ENCODE measurements at regions not wholly inside any gene's neighbourhood (a gene's known extent, or its start where the extent isn't known, plus 50 kb on each side); places are given as distances from the start of the nearest gene placed in this dataset.

DNA sequence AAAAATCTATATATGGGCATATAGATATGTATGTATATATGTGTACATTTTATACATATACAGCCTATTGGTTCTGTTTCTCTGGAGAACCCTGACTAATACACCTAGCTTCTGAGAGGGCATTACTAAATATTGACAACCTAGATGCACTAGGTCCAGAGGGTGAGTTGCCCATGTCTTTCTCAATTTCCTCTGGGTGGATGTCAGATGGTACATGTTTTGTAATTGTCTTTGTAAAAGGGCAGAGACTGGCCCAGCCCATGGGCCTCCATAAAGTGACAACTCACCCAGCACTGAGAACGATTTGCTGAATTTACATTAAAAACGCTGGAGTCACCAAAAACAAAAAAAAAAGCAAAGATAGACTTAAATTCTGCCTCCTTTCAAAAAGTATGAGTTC is 198.5 kb upstream of the FAM241A start:
- no peaks in the 10 kb centered on the region for H4K20me1 ChIP-seq (ENCODE audit: insufficient read depth, low read length)
- H2AK9ac ChIP-seq (replicated peaks; ENCODE audit: low read depth, low read length, poor library complexity) = no peak overlapping the region
- DNase-seq = no peak
- H2BK15ac ChIP-seq (ENCODE audit: low read depth, low read length) = no peak overlapping the region
- H3K27ac ChIP-seq (ENCODE audit: insufficient read depth, low read length) = no peak overlapping the region
- H4K5ac ChIP-seq (ENCODE audit: low read depth, low read length) = no peak overlapping the region
- H4K91ac ChIP-seq (ENCODE audit: insufficient read depth, low read depth, low read length) = no peak overlapping the region
- no peak overlapping the region for H4K8ac ChIP-seq (ENCODE audit: low read depth in 2 of 2, low read length in 2 of 2)
- no peaks in the 10 kb centered on the region for H3K9me1 ChIP-seq (ENCODE audit: insufficient read depth, low read length)
- no peak overlapping the region for H3K9ac ChIP-seq (ENCODE audit: low read depth, low read length)
- in situ Hi-C loops (cut with MboI; ENCODE audit: low sequenced_read_pairs) = no loop called here
- H2AK5ac ChIP-seq (ENCODE audit: low read depth, low read length) = no peak overlapping the region
- no peaks in the 10 kb centered on the region for H3K9me3 ChIP-seq (ENCODE audit: control insufficient read depth, insufficient read depth, low read length)
- H3K79me1 ChIP-seq (ENCODE audit: low read depth in 1 of 2, low read length in 2 of 2) = no peaks in the 10 kb centered on the region
- H3K36me3 ChIP-seq (ENCODE audit: control insufficient read depth, insufficient read depth, low read length) = no peaks in the 10 kb centered on the region
- ChIA-PET POLR2A (ENCODE audit: unreplicated experiment) (no interaction called here), CTCF (no interaction called here)
- no peak overlapping the region for H2AFZ ChIP-seq (replicated peaks; ENCODE audit: low read length, poor library complexity)
- no peak overlapping the region for H3K18ac ChIP-seq (ENCODE audit: low read depth, low read length)
- H3K27me3 ChIP-seq (ENCODE audit: control insufficient read depth, insufficient read depth, low read length) = no peaks in the 10 kb centered on the region
- BruUV-seq (replicated peaks) = no TSS peak
- H3K4me3 ChIP-seq (ENCODE audit: insufficient read depth, low read depth, low read length) = no peak overlapping the region
- H3K14ac ChIP-seq (replicated peaks; ENCODE audit: low read depth, low read length) = no peak overlapping the region
- no peaks in the 10 kb centered on the region for H3K4me1 ChIP-seq (ENCODE audit: control insufficient read depth, insufficient read depth, low read length)
- dilution Hi-C loops (cut with HindIII; ENCODE audit: low sequenced_read_pairs, unreplicated experiment) = no loop called here
- H3K4me2 ChIP-seq (ENCODE audit: low read depth, low read length) = no peak overlapping the region
- TF ChIP-seq RCOR1 (IDR thresholded peaks at IDR 0.05; ENCODE audit: insufficient replicate concordance, low read length) = no peak
- no peak for TF ChIP-seq POLR2A (IDR thresholded peaks at IDR 0.05; ENCODE audit: low read depth, low read length)
- no peak for TF ChIP-seq MXI1 (IDR thresholded peaks at IDR 0.05; ENCODE audit: borderline replicate concordance, low read depth, low read length)
- TF ChIP-seq RFX5 (IDR thresholded peaks at IDR 0.05; ENCODE audit: low read depth, low read length) = no peak
- TF ChIP-seq MAZ (IDR thresholded peaks at IDR 0.05; ENCODE audit: borderline replicate concordance, low read depth, low read length) = no peak
- TF ChIP-seq, protein P1, sequence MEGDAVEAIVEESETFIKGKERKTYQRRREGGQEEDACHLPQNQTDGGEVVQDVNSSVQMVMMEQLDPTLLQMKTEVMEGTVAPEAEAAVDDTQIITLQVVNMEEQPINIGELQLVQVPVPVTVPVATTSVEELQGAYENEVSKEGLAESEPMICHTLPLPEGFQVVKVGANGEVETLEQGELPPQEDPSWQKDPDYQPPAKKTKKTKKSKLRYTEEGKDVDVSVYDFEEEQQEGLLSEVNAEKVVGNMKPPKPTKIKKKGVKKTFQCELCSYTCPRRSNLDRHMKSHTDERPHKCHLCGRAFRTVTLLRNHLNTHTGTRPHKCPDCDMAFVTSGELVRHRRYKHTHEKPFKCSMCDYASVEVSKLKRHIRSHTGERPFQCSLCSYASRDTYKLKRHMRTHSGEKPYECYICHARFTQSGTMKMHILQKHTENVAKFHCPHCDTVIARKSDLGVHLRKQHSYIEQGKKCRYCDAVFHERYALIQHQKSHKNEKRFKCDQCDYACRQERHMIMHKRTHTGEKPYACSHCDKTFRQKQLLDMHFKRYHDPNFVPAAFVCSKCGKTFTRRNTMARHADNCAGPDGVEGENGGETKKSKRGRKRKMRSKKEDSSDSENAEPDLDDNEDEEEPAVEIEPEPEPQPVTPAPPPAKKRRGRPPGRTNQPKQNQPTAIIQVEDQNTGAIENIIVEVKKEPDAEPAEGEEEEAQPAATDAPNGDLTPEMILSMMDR (conservative IDR thresholded peaks at IDR 0.05; ENCODE audit: low read depth, low read length) = no peak
- TF ChIP-seq RAD21 (IDR thresholded peaks at IDR 0.05; ENCODE audit: low read length) = no peak
- no peak for TF ChIP-seq FOS (IDR thresholded peaks at IDR 0.05; ENCODE audit: low read depth, low read length)
- no peak overlapping the region for H2BK5ac ChIP-seq (ENCODE audit: low read depth, low read length, poor library complexity, severe bottlenecking)
- no peak overlapping the region for H3K4ac ChIP-seq (ENCODE audit: low read depth, low read length)
- no peak for ATAC-seq (ENCODE audit: low read depth)
- no peak overlapping the region for H3K23ac ChIP-seq (ENCODE audit: low read depth, low read length)
- no CpG with 5 or more reads among the region's 2 CpGs for WGBS, 2 experiments (ENCODE audit: extremely low coverage in 2 of 2, insufficient read length in 1 of 2)
- no peak overlapping the region for H2BK20ac ChIP-seq (ENCODE audit: low read depth, low read length)
- H2BK120ac ChIP-seq (ENCODE audit: low read depth, low read length) = no peak overlapping the region
- intact Hi-C loops (cut with micrococcal nuclease) = no loop called here
- no peak overlapping the region for H3K56ac ChIP-seq (ENCODE audit: extremely low read depth, insufficient read depth, low read length)

Data from IMR-90 (cell line).